GM12878 (cell line): ENCODE measurements at regions not wholly inside any gene's neighbourhood (a gene's known extent, or its start where the extent isn't known, plus 50 kb on each side); places are given as distances from the start of the nearest gene placed in this dataset.

Source experiments
- ATAC-seq: fragments of 200-7000 bp; cut with Tn5 transposase; 3 replicates; pipeline ENCODE4 v1.9.1; 2020; ENCODE audit warnings: mild to moderate bottlenecking, moderate library complexity
- BruUV-seq: library from RNA; stranded (reverse); fragments of 400-500 nt; replicated peaks from 2 replicates; lab custom pipeline; 2021; lab: Mats Ljungman, UMichigan
- CTCF ChIA-PET: fragments of 300-600 bp; sonication (Branson Sonifier 250); formaldehyde crosslinking; extraction: SDS; loops from one replicate; lab custom pipeline; 2021; ENCODE audit warnings: inconsistent platforms; lab: Yijun Ruan, JAX
- POLR2A ChIA-PET: fragments of 350-600 bp; formaldehyde crosslinking; extraction: SDS; loops from one replicate; lab custom pipeline; 2021; ENCODE audit warnings: inconsistent platforms; lab: Charles Lee
- RAD21 ChIA-PET: fragments of 300-600 bp; sonication (Branson Sonifier 250); formaldehyde crosslinking; loops from one replicate; lab custom pipeline; 2023; ENCODE audit warnings: antibody characterized with exemption; ENCODE audit not compliant: unreplicated experiment; lab: Charles Lee
- SMC1A ChIA-PET: fragments of 300-600 bp; sonication (Branson Sonifier 250); formaldehyde crosslinking; loops from one replicate; lab custom pipeline; 2023; ENCODE audit not compliant: unreplicated experiment, uncharacterized antibody; lab: Charles Lee
- DNase-seq: peaks from one replicate; pipeline ENCODE4 v3.0.0-alpha.2; 2011; ENCODE audit warnings: low read depth, low spot score
- FAIRE-seq: peaks from 3 replicates; lab custom pipeline; 2011; peaks lifted over from hg19 to GRCh38; lab: Jason Lieb, UNC
- H2AFZ ChIP-seq: 2 replicates; pipeline ENCODE4 v1.6.0; 2011; ENCODE audit warnings: low read depth, low read length, control low read depth; ENCODE audit not compliant: control insufficient read depth
- H3K27ac ChIP-seq: 2 replicates; pipeline ENCODE4 v1.5.1; 2011; ENCODE audit warnings: control low read depth; ENCODE audit not compliant: control insufficient read depth, insufficient read depth
- H3K27me3 ChIP-seq, 2 experiments: replicated peaks in 1 of 2; 2 replicates each; pipeline versions ENCODE4 v1.6.0 to v1.6.1; 2011; ENCODE audit warnings: low read length in 1 of 2; ENCODE audit not compliant: control insufficient read depth in 2 of 2, insufficient read depth in 2 of 2
- H3K36me3 ChIP-seq, 2 experiments: 2 replicates each; pipeline ENCODE4 v1.5.1; 2011; ENCODE audit warnings: low read length in 1 of 2; ENCODE audit not compliant: control insufficient read depth in 2 of 2, insufficient read depth in 2 of 2
- H3K4me1 ChIP-seq: 2 replicates; pipeline ENCODE4 v1.6.1; 2011; ENCODE audit warnings: mild to moderate bottlenecking, low read length, moderate library complexity, mixed read lengths; ENCODE audit not compliant: control insufficient read depth, insufficient read depth
- H3K4me2 ChIP-seq: 2 replicates; pipeline ENCODE4 v1.6.0; 2011; ENCODE audit warnings: control low read depth; ENCODE audit not compliant: control insufficient read depth, insufficient read depth
- H3K4me3 ChIP-seq: fragments of 200-600 bp; sonication (generic); 2 replicates; pipeline ENCODE4 v1.5.1; 2016
- H3K79me2 ChIP-seq: 2 replicates; pipeline ENCODE4 v1.6.0; 2011; ENCODE audit warnings: low read length; ENCODE audit not compliant: control insufficient read depth, insufficient read depth
- H3K9ac ChIP-seq: 2 replicates; pipeline ENCODE4 v1.8.0; 2011; ENCODE audit warnings: low read length, control low read depth, mixed read lengths; ENCODE audit not compliant: control insufficient read depth, insufficient read depth
- H3K9me3 ChIP-seq: replicated peaks from 3 replicates; pipeline ENCODE4 v1.5.1; 2011; ENCODE audit warnings: mild to moderate bottlenecking, low read length; ENCODE audit not compliant: control insufficient read depth, insufficient read depth
- H4K20me1 ChIP-seq: 2 replicates; pipeline ENCODE4 v1.6.0; 2011; ENCODE audit not compliant: control insufficient read depth, insufficient read depth
- ASH2L ChIP-seq: fragments of 300-600, 200-600 bp; sonication (generic); IDR thresholded peaks from 2 replicates; pipeline ENCODE4 v1.6.1; 2017; ENCODE audit warnings: low read depth, mild to moderate bottlenecking, borderline replicate concordance
- BRCA1 ChIP-seq: IDR thresholded peaks from 2 replicates; pipeline ENCODE4 v1.6.1; 2011; ENCODE audit warnings: low read depth, low read length, improper control_type of control experiment
- CREB1 ChIP-seq: IDR thresholded peaks from 2 replicates; pipeline ENCODE4 v1.6.1; 2012; ENCODE audit warnings: low read depth, mild to moderate bottlenecking, inconsistent platforms
- CTCF ChIP-seq, 3 experiments: IDR thresholded peaks in 2 of 3; conservative IDR thresholded peaks in 1 of 3; 2 replicates each; pipeline ENCODE4 v1.5.1; 2011; ENCODE audit warnings: low read depth in 3 of 3, low read length in 3 of 3, mild to moderate bottlenecking in 3 of 3, control low read depth in 2 of 3, moderate library complexity in 2 of 3, inconsistent platforms in 1 of 3, mixed read lengths in 1 of 3; ENCODE audit not compliant: control insufficient read depth in 2 of 3, insufficient read depth in 1 of 3; ENCODE audit errors: extremely low read depth in 1 of 3
- E2F4 ChIP-seq: IDR thresholded peaks from 2 replicates; pipeline ENCODE4 v1.6.1; 2012; ENCODE audit warnings: low read depth, low read length, improper control_type of control experiment
- EZH2 ChIP-seq: IDR thresholded peaks from 2 replicates; pipeline ENCODE4 v1.6.1; 2012; ENCODE audit warnings: low read depth, mild to moderate bottlenecking, control low read depth, inconsistent platforms, low read length, borderline replicate concordance; ENCODE audit not compliant: control insufficient read depth
- HSF1 ChIP-seq: fragments of 150-350 bp; IDR thresholded peaks from 2 replicates; pipeline ENCODE4 v1.6.1; 2014; ENCODE audit warnings: mild to moderate bottlenecking, low read depth, low read length
- IKZF1 ChIP-seq: fragments of 450-650 bp; conservative IDR thresholded peaks from 2 replicates; pipeline ENCODE4 v1.6.1; 2017; ENCODE audit warnings: antibody characterized with exemption, mild to moderate bottlenecking
- JUNB ChIP-seq: IDR thresholded peaks from 2 replicates; pipeline ENCODE4 v1.6.1; 2016; ENCODE audit warnings: antibody characterized with exemption, mild to moderate bottlenecking
- MEF2B ChIP-seq: fragments of 450-650 bp; IDR thresholded peaks from 2 replicates; pipeline ENCODE4 v1.6.1; 2018; ENCODE audit warnings: mild to moderate bottlenecking, moderate library complexity; ENCODE audit not compliant: partially characterized antibody, poor library complexity, severe bottlenecking
- NFYB ChIP-seq: IDR thresholded peaks from 2 replicates; pipeline ENCODE4 v1.6.1; 2011; ENCODE audit warnings: low read depth, mild to moderate bottlenecking, low read length, improper control_type of control experiment, moderate library complexity; ENCODE audit not compliant: insufficient read depth
- POLR2A ChIP-seq: IDR thresholded peaks from 2 replicates; pipeline ENCODE4 v1.6.1; 2011; ENCODE audit warnings: low read depth, mild to moderate bottlenecking, low read length
- POLR2AphosphoS2 ChIP-seq: IDR thresholded peaks from 2 replicates; pipeline ENCODE4 v1.6.1; 2011; ENCODE audit warnings: low read depth, mild to moderate bottlenecking, low read length, improper control_type of control experiment, moderate library complexity
- RAD21 ChIP-seq: IDR thresholded peaks from 2 replicates; pipeline ENCODE4 v1.6.1; 2011; ENCODE audit warnings: mild to moderate bottlenecking, low read depth, low read length, moderate library complexity; ENCODE audit not compliant: insufficient read depth
- RUNX3 ChIP-seq: IDR thresholded peaks from 2 replicates; pipeline ENCODE4 v1.6.1; 2012; ENCODE audit warnings: low read length, inconsistent platforms
- SMAD1 ChIP-seq: fragments of 450-650 bp; IDR thresholded peaks from 2 replicates; pipeline ENCODE4 v1.6.1; 2018; ENCODE audit warnings: mild to moderate bottlenecking, low read depth; ENCODE audit not compliant: partially characterized antibody
- SMC3 ChIP-seq: IDR thresholded peaks from 2 replicates; pipeline ENCODE4 v1.6.1; 2011; ENCODE audit warnings: low read length, improper control_type of control experiment, borderline replicate concordance
- SREBF2 ChIP-seq: IDR thresholded peaks from 2 replicates; pipeline ENCODE4 v1.6.1; 2012; ENCODE audit warnings: mild to moderate bottlenecking, low read length
- STAT3 ChIP-seq: IDR thresholded peaks from 2 replicates; pipeline ENCODE4 v1.6.1; 2011; ENCODE audit warnings: low read depth, low read length, improper control_type of control experiment
- ZNF24 ChIP-seq: fragments of 450-650 bp; IDR thresholded peaks from 2 replicates; pipeline ENCODE4 v1.6.1; 2017; ENCODE audit warnings: antibody characterized with exemption, mild to moderate bottlenecking
- WGBS: methylation state at CpG from one replicate; pipeline ENCODE4 v1.1.6; 2016; ENCODE audit warnings: low lambda C conversion rate; ENCODE audit not compliant: insufficient replicate concordance, insufficient coverage; ENCODE audit errors: missing lambda C conversion rate; 5-methylcytosine and 5-hydroxymethylcytosine counted together
- in situ Hi-C: fragments of 300-500 bp; cut with MboI; formaldehyde crosslinking; loops from 9 replicates; pipeline ENCODE4 v1.14.3; 2018; ENCODE audit warnings: mixed read lengths
- intact Hi-C: fragments of 100-400 bp; cut with micrococcal nuclease; formaldehyde crosslinking; loops from one replicate; pipeline ENCODE4 v1.14.2; 2022; ENCODE audit not compliant: unreplicated experiment

- H3K27ac ChIP-seq, result no peak overlapping the region
- no peak overlapping the region for H3K9ac ChIP-seq
- DNase-seq (no peak), ATAC-seq (peak; percentile 89), FAIRE-seq (peak; percentile 88)
- intact Hi-C loops, result loop anchor here (1.0 kb wide), 2 partner anchors 284 to 401 kb away; no protein-coding TSS in a partner anchor
- ChIA-PET CTCF (interaction anchor here (0.6 to 3.2 kb wide), 20 partner anchors 11 to 400 kb away, joined by 3 to 29 read pairs (median 4); no protein-coding TSS in a partner anchor), RAD21 (interaction anchor here (0.7 to 2.6 kb wide), 3 partner anchors 283 to 400 kb away, joined by 3 to 20 read pairs (median 15); no protein-coding TSS in a partner anchor), POLR2A (no interaction called here), SMC1A (interaction anchor here (0.6 to 1.6 kb wide), 6 partner anchors 62 to 445 kb away, joined by 3 to 11 read pairs (median 3); no protein-coding TSS in a partner anchor)
- H3K4me2 ChIP-seq, result no peak overlapping the region
- H3K4me3 ChIP-seq, result no peak overlapping the region
- WGBS, result 9% methylated on average over 31 of the region's 31 CpGs
- no peaks in the 10 kb centered on the region for H3K4me1 ChIP-seq
- H3K36me3 ChIP-seq, result no peaks in the 10 kb centered on the region
- in situ Hi-C loops, result loop anchor here (5.0 to 10.0 kb wide), 2 partner anchors 281 to 403 kb away; no protein-coding TSS in a partner anchor
- no peak overlapping the region for H2AFZ ChIP-seq
- no peaks in the 10 kb centered on the region for H3K9me3 ChIP-seq
- H4K20me1 ChIP-seq, result no peaks in the 10 kb centered on the region
- no TSS peak for BruUV-seq
- no peaks in the 10 kb centered on the region for H3K79me2 ChIP-seq
- H3K27me3 ChIP-seq, result peaks cover 0 to 6% of the 10 kb centered on the region in 2 experiments; a peak in 2 of 4 replicates
- TF ChIP-seq RAD21, result peak; percentile 70
- no peak for TF ChIP-seq ASH2L
- no peak for TF ChIP-seq BRCA1
- TF ChIP-seq E2F4, result no peak
- TF ChIP-seq POLR2AphosphoS2, result no peak
- no peak for TF ChIP-seq SMAD1
- peak; percentile 63; the same call in 1 of the 2 replicates for TF ChIP-seq SMC3
- no peak for TF ChIP-seq ZNF24
- TF ChIP-seq NFYB, result no peak
- no peak for TF ChIP-seq RUNX3
- TF ChIP-seq EZH2, result no peak
- no peak for TF ChIP-seq CREB1
- no peak for TF ChIP-seq IKZF1
- TF ChIP-seq POLR2A, result no peak
- TF ChIP-seq JUNB, result no peak
- TF ChIP-seq CTCF (IDR thresholded peaks at IDR 0.05 in 2 of 3, conservative IDR thresholded peaks at IDR 0.05 in 1 of 3; ENCODE audit: control insufficient read depth in 2 of 3, extremely low read depth in 1 of 3, insufficient read depth in 1 of 3, low read depth in 3 of 3, low read length in 3 of 3), result peak; percentile 81 to 90 (median 86)
- no peak for TF ChIP-seq HSF1
- no peak for TF ChIP-seq SREBF2
- peak; percentile 92 for TF ChIP-seq MEF2B
- no peak for TF ChIP-seq STAT3
These were observed 85.3 kb upstream of the SYT13 start for GRCh38 chr11:45371251-45372115.
